ENCODE measurements at regions not wholly inside any gene's neighbourhood (a gene's known extent, or its start where the extent isn't known, plus 50 kb on each side); places are given as distances from the start of the nearest gene placed in this dataset.

- ChIA-PET CTCF (interaction anchor here (1.4 kb wide), 1 partner anchor 8 kb away, joined by 3 read pairs; no protein-coding TSS in a partner anchor), POLR2A (no interaction called here)
- DNase-seq (ENCODE audit: extremely low spot score) = no peak
- TF ChIP-seq CTCF (IDR thresholded peaks at IDR 0.05; ENCODE audit: control extremely low read depth, extremely low read depth, low read depth, missing control alignments) = no peak
Measured at GRCh38 chr2:49224426-49225010, 70.2 kb upstream of the FSHR start.

- ChIA-PET POLR2A (no interaction called here), CTCF (no interaction called here)
- TF ChIP-seq CTCF (IDR thresholded peaks at IDR 0.05; ENCODE audit: control extremely low read depth, extremely low read depth, low read depth, missing control alignments) = no peak
- DNase-seq (ENCODE audit: extremely low spot score) = no peak
Measured at GRCh38 chr2:49222975-49223528, 68.7 kb upstream of the FSHR start.

DNA sequence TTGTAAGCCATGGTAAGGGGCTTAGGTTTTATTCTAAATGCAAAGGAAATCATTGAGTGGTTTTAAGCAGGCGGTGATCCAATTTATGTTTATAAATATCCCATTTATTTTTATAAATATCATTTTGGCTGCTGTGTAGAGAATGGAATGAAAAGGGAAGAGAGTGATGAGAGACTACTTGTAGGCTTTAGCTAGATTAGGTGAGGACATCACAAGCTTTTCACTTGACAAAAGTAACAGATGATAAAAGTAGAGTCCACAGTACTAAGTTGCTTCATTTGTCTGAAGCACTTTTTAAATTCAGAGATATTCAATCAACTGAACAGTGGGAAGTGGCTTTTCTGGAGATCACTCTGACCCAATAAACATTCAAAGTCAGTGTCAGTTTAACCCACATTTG is 65.4 kb upstream of the FSHR start:
- POLR2A ChIA-PET = no interaction called here
- CTCF ChIA-PET = interaction anchor here (1.3 kb wide), 1 partner anchor 13 kb away, joined by 3 read pairs; no protein-coding TSS in a partner anchor
- no peak for DNase-seq (ENCODE audit: extremely low spot score)
- TF ChIP-seq CTCF (IDR thresholded peaks at IDR 0.05; ENCODE audit: control extremely low read depth, extremely low read depth, low read depth, missing control alignments) = no peak

GRCh38 chr2:49210191-49210590 is 55.9 kb upstream of the FSHR start:
- no peak for DNase-seq (ENCODE audit: extremely low spot score)
- ChIA-PET CTCF (no interaction called here), POLR2A (no interaction called here)
- no peak for TF ChIP-seq CTCF (IDR thresholded peaks at IDR 0.05; ENCODE audit: control extremely low read depth, extremely low read depth, low read depth, missing control alignments)

DNA sequence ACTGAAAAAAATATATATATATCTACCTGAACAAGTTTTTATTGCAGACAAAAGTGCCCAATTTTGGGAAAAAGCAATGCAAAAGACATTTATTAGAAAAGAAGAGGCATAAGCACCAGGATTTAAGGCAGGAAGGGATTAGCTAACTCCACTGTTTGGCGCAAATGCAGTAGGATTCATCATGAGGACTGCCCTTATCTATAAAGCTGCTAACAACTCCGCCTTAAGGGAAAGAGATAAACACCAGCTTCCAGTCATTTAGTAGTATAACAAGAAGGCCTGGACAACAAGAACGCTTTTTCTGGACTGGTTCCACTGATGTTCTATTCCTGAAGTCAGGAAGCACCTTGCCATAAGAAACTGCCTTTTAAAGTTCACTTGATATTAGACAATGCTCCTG is 52.9 kb upstream of the FSHR start:
- TF ChIP-seq CTCF (IDR thresholded peaks at IDR 0.05; ENCODE audit: control extremely low read depth, extremely low read depth, low read depth, missing control alignments) = no peak
- no peak for DNase-seq (ENCODE audit: extremely low spot score)
- CTCF ChIA-PET = interaction anchor here (0.8 to 1.6 kb wide), 4 partner anchors 9 to 47 kb away, joined by 3 to 4 read pairs (median 3); no protein-coding TSS in a partner anchor
- POLR2A ChIA-PET = no interaction called here
